ENCODE measurements at regions not wholly inside any gene's neighbourhood (a gene's known extent, or its start where the extent isn't known, plus 50 kb on each side); places are given as distances from the start of the nearest gene placed in this dataset.

GRCh38 chr5:57929271-57929670 is 446.7 kb upstream of the ACTBL2 start:
- TF ChIP-seq, protein P1, sequence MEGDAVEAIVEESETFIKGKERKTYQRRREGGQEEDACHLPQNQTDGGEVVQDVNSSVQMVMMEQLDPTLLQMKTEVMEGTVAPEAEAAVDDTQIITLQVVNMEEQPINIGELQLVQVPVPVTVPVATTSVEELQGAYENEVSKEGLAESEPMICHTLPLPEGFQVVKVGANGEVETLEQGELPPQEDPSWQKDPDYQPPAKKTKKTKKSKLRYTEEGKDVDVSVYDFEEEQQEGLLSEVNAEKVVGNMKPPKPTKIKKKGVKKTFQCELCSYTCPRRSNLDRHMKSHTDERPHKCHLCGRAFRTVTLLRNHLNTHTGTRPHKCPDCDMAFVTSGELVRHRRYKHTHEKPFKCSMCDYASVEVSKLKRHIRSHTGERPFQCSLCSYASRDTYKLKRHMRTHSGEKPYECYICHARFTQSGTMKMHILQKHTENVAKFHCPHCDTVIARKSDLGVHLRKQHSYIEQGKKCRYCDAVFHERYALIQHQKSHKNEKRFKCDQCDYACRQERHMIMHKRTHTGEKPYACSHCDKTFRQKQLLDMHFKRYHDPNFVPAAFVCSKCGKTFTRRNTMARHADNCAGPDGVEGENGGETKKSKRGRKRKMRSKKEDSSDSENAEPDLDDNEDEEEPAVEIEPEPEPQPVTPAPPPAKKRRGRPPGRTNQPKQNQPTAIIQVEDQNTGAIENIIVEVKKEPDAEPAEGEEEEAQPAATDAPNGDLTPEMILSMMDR (IDR thresholded peaks at IDR 0.05), result no peak
- TF ChIP-seq POLR2AphosphoS5 (IDR thresholded peaks at IDR 0.05; ENCODE audit: low read depth, low read length), result no peak
- TF ChIP-seq, protein P2, sequence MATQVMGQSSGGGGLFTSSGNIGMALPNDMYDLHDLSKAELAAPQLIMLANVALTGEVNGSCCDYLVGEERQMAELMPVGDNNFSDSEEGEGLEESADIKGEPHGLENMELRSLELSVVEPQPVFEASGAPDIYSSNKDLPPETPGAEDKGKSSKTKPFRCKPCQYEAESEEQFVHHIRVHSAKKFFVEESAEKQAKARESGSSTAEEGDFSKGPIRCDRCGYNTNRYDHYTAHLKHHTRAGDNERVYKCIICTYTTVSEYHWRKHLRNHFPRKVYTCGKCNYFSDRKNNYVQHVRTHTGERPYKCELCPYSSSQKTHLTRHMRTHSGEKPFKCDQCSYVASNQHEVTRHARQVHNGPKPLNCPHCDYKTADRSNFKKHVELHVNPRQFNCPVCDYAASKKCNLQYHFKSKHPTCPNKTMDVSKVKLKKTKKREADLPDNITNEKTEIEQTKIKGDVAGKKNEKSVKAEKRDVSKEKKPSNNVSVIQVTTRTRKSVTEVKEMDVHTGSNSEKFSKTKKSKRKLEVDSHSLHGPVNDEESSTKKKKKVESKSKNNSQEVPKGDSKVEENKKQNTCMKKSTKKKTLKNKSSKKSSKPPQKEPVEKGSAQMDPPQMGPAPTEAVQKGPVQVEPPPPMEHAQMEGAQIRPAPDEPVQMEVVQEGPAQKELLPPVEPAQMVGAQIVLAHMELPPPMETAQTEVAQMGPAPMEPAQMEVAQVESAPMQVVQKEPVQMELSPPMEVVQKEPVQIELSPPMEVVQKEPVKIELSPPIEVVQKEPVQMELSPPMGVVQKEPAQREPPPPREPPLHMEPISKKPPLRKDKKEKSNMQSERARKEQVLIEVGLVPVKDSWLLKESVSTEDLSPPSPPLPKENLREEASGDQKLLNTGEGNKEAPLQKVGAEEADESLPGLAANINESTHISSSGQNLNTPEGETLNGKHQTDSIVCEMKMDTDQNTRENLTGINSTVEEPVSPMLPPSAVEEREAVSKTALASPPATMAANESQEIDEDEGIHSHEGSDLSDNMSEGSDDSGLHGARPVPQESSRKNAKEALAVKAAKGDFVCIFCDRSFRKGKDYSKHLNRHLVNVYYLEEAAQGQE (IDR thresholded peaks at IDR 0.05; ENCODE audit: insufficient read depth in 1 of 2, low read depth in 2 of 2, low read length in 1 of 2), result no peak
- TF ChIP-seq TCF7L2 (IDR thresholded peaks at IDR 0.05; ENCODE audit: low read depth, low read length), result no peak

Data from Panc1 (cell line).